ENCODE measurements at regions not wholly inside any gene's neighbourhood (a gene's known extent, or its start where the extent isn't known, plus 50 kb on each side); places are given as distances from the start of the nearest gene placed in this dataset.
"Not testable (repeated sequence)": the region's sequence is repeated elsewhere in the genome, so short reads cannot be mapped to it uniquely, and the experiment has no call there.

GRCh38 chr17:6893382-6894205, 62.1 kb upstream of the TEKT1 start:
- DNase-seq, result no peak

DNA sequence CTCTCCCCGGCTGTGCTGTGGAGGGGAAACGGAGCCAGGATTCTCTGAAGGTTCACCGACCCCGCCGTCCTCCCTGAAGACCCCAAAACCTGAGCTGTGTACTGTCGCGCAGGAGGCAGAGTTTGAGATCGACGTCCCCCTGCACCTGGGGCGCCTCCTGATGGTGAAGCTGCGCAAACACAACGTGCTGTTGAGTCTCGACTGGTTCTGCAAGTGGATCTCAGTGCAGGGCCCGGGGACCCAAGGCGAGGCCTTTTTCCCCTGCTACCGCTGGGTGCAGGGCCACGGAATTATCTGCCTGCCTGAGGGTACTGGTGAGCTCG, 62.6 kb upstream of the TEKT1 start:
- DNase-seq, result no peak

DNA sequence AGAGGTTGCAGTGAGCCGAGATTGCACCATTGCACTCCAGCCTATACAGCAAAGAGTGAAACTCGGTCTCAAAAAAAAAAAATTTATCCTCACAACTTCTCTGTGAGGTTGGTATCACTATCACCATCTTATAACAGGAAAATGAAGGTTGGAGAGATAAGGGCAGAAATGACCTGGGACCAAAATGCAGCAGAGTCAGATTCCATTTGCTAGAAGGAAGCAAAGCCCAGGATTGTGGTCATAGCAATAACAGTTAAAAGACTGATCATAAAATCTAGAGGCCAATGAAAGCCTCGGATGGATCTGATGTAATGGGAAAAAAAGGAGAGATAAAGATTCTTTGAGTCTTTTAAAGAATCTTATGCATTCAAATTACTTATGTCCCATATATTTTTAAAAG, 69.6 kb upstream of the TEKT1 start:
- no peak for DNase-seq

DNA sequence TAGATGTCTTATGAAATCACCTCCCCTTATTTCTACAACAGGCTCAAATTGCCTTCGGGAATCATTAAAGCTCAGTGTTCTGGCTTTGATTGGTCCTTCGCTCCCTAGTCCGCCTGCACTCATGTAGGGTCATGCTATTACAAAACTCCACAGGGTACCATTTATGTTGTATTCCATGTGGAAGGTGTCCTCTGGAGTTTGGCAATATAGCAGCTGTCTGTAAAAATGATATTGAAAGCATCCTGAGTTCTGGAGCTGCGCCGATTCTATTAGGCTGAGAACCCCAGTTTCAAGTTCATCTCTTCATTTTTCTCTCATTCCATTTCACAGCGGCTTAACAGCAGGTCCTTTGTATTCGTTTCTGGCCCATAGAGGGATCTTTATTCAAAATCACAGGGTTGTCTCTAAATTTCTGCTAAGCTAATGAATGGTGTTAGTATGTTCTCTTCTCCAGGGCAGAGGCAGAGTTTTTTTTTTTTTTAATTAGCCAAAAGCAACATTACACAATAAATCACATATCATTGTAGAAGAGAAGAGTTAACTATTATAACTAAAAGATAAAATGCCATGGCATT, 71.9 kb upstream of the TEKT1 start:
- DNase-seq, result no peak

DNA sequence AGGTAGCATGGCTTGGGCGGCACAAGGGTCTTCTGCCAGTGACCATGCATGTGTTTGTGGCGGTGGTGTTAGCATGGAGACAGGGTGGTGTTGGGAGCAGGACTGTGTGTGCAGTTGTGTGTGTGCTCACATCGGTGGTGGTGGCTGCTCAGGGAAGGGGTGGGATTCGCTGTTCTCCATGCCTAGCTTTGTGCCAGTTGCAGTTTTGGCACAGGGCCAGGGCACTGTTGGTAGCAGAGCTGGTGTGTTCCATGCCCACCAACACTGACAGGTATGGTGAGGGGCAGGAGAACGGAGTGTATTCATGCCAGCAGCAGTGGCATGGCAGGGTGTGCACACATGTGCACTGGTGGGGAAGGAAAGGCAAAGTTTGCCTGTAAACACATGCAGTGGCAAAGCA, 77.3 kb upstream of the TEKT1 start:
- no peak for DNase-seq

DNA sequence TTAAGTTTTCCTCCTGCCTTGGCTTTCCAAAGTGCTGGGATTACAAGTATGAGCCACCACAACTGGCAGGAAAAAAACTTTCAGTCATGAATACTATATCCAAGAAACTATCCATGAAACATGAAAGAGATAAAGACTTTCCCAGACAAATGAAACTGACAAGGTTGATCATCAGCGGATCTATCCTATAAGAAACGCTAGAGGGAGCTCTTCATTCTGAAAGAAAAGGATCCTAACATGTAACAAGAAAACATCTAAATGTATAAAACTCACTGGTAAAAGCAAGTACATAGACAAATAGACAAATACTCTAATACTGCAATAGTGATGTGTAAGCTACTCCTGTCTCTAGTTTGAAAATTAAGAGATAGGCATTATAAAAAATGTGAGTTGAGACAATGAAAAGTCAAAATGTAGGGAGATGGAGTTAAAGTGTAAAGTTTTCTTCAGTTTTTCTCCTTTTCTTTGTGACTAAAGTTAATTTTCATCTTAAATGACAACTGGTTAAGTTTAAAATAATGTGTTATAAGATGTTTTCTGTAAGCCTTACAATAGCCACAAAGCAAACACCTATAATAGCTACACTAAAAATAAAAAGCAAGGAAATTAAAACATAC, 79.6 kb upstream of the TEKT1 start:
- DNase-seq, result peak; percentile 28

DNA sequence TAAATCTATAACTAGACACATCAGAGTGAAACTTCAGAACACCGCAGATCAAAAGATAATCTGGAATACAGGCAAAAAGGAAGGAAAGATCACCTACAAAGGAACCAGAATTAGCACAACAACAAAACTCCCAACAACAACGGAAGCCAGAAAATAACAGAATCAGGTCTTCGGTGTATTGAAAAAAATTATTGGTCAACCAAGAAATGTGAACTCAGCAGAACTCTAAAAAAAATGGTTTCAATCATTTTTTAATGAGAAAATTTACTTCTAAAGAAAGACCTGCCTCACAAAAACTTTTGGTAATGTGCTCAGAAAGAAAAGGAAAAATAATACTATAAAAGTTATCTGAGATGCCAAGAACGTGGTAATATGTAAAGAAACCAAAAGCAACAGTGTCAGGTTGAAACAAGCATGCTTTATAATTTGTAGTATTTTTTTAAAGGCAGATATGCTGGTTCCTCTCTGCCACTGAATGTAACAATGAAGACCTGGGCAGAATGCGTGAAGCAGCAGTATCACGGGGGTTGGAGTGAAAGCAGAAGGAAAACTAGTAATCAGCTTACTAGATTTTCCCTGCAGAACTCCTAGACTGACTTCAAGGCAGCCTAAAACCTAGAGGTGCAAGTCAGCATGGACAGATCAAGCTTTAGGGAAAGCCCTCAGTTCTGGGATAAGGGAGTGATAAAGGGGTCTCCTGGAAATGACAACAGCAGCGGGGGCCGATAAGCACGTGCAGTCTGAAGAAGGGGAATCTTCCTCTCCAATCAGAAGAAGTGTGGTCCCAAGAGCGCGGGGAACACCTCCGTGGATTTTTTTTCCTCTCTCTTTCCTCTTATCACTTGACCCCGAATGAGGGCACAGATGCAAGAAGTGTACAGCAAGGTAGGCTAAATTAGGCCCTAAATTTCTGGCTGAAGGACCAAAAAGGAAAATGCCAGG, 80.9 kb upstream of the TEKT1 start:
- no peak for DNase-seq

DNA sequence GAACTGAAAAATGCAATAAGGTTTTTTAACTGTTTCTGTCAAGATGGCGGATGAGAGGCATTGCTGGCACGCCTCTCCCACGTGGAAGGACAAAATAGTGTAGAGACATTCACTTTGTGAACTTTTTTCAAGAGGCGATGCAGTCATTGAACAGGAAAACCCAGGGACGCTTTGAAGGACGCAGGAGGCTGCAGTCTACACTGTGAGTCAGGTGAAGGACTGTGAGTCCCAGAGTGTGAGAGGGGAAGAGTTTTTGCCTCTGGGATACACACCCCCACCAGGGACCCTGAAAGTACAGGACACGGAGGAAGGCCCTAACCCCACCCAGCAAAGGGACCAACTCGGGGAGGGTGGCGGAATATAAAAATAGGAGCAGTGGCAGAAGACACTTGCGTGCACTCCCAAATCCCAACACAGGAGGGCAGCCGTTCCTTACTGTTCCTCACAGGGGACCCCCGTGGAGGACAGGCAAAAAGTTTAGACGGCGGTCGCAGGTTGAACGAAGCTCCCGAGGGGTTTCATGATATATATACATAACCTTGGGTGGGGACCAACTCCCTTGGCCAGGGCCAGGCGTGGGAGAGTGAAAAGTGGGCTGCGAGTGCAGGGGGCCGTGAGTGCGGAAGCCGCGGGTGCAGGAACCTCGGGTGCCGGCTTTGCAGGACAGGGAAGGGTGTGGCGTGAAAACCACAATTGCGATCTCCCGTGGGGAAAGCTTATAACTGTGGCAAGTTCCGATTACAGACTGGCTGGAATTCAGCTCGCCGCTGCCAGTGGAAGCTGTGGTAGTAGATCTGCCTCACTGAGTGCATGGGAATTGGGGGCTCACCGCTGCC, 82.0 kb upstream of the ALOX12 start:
- peak; percentile 62 for DNase-seq

DNA sequence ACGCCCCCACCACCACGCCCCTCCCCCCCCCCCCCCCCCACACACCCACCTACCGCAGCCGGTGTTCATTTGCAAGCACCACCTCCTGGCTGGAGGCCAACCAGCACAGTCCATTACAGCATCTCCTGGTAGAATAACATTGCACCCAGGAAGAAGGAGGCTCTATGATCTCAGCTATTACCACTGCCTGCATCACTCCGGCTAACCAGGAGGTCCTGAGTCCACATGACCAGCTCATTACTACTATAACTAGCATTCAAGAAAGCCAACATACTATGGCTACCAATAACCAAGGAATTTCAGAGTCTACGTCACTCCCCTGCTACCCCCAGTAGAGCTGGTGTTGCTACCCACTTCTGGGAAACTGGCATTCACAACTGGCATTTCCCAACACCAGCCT, 81.1 kb upstream of the ALOX12 start:
- peak; percentile 61 for DNase-seq

GRCh38 chr17:6915620-6916019, 80.2 kb upstream of the ALOX12 start:
- DNase-seq, result no peak

DNA sequence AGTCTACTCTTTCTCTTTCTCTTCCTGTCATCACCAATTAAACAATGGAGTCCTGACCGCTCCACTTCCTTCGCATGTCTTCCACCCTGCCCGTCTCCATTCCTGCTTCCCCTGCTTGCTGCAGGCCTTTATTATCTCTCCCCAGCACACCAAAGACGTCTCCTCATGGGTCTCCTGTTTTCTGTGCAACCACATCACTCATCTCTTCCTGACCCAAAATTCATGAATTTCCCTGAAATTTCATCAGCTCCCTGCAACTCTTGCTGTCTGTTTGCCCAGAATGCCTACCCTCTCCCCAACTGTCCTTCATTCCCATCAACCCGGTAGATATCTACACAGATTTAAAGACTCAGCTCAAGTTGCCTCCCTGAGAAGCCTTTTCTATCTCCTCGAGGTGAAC, 76.7 kb upstream of the ALOX12 start:
- DNase-seq, result no peak

GRCh38 chr17:6923385-6923784, 72.5 kb upstream of the ALOX12 start:
- no peak for DNase-seq

DNA sequence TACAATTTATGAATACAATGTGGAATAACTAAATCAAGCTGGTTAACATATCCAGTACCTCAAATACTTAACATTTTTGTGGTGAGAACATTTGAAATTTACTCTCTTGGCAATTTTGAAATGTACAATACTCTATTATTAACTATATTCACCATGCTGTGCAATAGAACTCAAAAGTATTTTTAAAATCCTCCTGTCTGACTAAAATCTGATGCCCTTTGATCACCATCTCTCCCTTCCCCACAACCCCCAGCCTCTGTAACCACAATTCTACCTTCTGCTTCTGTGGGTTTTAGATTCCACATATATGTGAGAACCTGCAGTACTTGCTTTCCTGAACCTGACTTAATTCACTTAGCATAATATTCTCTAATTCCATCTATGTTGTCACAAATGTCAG, 71.6 kb upstream of the ALOX12 start:
- no peak for DNase-seq

- no peak for DNase-seq
Measured at GRCh38 chr17:6926667-6927066, 69.2 kb upstream of the ALOX12 start.

DNA sequence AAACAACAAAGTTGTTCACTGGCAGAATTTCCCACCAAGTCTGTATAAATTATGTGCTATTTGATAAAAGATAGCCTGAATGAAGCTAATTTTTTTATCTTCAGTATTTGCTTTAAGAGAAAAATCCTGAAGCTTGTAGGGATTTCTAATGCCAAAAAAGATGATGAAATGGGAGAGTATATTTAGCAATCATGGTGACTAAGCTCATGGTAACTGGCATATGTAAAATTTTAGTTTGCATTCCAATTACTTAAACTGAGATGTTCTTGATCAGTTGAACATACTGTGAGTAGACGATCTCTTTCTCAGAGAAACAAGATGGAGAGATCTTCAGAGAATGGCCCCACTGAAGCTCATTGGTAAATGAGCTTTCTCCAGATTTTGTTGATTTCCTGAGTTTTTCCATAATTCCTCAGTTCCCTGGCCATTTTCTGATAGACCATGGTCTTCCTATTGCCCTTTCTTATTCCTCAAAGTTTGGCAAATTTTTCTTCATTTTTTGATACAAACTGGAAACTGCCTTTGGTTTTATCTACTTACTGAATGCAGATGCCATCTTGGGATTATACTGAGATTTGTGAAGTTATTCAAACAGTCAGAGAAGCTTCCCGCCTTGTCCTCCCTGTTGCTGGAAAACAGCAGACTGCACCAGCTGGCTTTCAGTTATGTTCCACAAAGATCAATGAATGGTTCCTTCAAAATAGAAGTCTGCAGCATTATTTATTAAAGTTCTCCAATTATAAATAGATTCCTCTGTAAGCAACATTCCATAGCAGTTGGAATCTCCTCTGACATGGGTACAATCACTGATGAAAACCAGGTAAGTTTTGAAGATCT, 68.3 kb upstream of the ALOX12 start:
- no peak for DNase-seq

- DNase-seq, result no peak
Measured at GRCh38 chr17:6928193-6928592, 67.7 kb upstream of the ALOX12 start.

DNA sequence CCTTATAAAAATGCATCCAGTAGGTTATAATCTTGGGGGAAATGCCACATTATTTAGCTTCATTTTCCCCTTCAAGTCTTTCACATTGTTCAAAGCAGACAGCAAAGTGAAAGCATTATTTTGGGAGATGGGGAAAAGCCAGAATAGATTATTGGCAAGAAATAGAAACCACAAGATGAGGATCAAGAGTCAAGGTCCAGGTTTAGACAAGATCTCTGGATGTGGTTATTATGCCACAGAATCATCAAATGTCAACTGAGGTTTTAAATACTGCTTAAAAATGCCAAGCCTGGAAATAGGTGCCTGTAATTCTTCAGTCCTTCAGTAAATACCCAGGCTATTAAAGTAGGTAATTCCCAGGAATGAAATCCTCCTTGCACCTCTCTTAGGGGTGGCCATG, 65.1 kb upstream of the ALOX12 start:
- no peak for DNase-seq

DNA sequence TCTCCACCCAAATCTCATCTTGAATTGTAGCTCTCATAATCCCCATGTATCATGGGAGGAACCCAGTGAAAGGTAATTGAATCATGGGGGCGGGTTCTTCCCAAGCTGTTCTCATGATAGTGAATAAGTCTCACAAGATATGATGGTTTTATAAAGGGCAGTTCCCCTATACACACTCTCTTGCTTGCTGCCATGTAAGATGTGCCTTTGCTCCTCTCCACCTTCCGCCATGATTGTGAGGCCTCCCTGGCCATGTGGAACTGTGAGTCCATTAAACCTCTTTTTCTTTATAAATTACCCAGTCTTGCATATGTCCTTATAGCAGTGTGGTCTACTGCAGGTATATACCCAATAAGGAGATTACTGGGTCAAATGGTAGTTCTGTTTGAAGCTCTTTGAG, 61.3 kb upstream of the ALOX12 start:
- not testable (repeated sequence) for DNase-seq

DNA sequence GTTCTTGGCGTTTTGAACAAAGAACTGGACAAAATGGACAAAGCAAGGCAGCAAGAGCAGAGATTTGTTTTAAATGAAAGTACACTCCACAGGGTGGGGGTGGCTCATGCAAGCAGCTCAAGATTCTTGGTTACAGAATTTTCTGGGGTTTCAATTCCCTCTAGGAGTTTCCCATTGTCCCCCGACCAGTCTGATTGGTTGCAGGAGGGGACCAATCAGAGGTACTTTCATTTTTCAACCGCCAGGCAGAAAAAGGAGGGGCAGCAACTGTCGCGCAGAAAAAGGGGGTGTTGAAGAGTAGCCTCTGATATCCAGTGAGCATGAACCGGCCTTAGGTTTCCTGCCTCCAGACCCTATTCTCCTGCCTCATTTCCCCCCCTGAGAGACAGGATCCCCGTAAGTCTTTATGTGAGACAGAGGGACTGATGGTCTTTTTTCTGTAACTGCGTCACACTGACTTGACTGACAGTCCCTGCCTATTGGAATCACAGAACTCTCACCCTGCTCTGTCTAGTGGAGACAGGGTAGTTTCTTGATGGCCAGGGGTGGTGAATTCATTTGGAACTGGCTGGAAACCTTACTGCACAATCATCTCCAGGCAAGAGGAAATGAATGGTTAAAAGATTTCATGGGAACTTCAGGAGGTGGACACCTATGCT, 59.4 kb upstream of the ALOX12 start:
- no peak for DNase-seq

DNA sequence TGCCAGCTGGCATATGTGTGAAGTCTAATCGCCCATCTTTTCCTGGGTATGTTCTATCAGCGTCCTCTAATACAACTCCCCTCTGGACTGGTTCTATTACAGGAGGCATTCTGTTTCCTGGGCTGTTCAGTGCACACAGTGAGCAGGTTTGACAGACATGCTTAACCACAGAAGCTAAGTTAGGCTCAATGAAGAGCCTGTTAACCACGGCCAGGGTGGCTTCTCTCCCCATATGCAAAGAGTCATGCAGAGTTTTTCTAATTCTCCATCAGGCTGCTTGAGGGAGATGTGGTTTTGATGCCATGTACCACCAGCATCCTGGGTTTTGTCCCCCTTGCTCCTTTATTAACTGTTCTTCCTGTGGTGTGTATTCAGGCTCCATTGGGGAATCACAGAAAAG, 57.2 kb upstream of the ALOX12 start:
- DNase-seq, result no peak

DNA sequence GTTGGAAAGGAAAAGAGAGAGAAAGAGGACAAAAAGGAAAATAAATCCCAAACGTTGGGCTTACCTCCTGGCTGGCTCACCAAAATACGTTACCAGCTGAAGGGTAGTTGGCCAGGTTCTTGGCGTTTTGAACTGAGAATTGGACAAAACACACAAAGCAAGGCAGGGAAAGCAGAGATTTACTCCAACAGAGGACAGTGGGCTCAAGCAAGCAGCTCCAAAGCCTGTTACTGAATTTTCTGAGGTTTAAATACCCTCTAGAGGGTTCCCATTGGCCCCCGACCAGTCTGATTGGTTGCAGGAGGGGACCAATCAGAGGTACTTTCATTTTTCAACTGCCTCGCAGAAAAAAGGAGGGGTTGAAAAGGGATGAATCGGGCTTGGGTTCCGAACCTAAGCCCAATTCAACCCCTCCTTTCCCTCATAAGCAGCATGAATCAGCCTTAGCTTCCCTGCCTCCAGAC, 55.6 kb upstream of the ALOX12 start:
- no peak for DNase-seq
